GM23248 (cell line): ENCODE measurements at regions not wholly inside any gene's neighbourhood (a gene's known extent, or its start where the extent isn't known, plus 50 kb on each side); places are given as distances from the start of the nearest gene placed in this dataset.

ENCODE experiments used
- EZH2 ChIP-seq: fragments of 200-600 bp; sonication (generic); IDR thresholded peaks from 2 replicates; pipeline ENCODE4 v1.6.1; 2018; ENCODE audit warnings: antibody characterized with exemption, mild to moderate bottlenecking; ENCODE audit not compliant: insufficient read depth, poor library complexity, severe bottlenecking
- EZH2phosphoT487 ChIP-seq: fragments of 200-600 bp; sonication (generic); IDR thresholded peaks from 2 replicates; pipeline ENCODE4 v1.6.1; 2018; ENCODE audit warnings: antibody characterized with exemption, moderate library complexity, mild to moderate bottlenecking, low read depth; ENCODE audit not compliant: insufficient read depth

DNA sequence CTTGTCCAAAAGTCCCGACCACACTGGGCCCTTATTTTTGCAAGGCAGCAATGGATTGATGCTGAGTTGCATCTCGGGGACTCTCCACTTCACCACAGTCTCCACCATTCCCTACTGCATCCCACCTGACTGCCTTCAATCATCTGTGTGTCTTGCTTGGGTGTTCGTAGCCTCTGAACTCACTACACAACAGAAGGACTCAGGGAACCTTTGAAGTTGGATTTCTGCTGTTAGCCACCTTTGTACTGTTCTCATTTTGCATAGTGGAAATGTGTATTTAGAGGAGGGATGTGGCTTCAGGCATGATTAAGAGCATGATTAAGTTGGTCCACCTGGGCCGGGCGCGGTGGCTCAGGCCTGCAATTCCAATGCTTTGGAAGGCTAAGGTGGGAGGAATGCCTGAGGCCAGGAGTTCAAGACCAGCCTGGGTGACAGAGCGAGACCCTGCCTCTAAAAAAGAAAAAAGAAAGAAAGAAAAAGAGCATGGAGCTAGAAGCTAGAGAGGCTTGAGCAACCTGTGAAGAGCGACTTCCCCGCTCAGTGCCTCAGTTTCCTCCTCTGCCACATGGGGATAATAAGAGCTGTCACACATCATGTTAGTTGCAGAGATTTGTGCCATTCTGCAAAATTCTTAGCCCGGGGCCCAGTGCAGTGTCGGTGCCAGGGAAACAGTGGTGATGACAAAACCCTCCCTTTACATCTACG is 121.3 kb upstream of the PTPN1 start:
- TF ChIP-seq EZH2phosphoT487 (no peak), EZH2 (no peak)
